ENCODE measurements at regions not wholly inside any gene's neighbourhood (a gene's known extent, or its start where the extent isn't known, plus 50 kb on each side); places are given as distances from the start of the nearest gene placed in this dataset.

DNA sequence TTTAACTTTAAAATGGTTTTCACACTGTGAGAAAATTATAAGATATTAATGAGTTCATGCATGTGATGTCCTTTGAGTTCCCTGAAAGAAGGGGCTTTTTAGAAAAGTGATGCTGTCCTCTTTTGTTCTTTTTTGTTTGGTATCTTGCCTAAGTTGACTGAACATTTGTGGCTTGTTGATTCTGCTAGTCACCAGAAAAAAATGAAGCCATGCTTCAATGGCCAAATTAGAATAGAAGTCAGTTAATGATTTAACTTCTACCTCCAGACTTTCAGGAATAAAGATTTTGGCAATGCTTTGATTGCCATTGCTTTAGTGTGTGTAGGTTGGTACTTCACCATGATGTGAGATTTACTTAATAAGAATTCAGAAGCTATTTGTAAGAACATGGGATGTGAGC is 260.6 kb upstream of the NECTIN3 start (continued):
- TF ChIP-seq, protein P1, sequence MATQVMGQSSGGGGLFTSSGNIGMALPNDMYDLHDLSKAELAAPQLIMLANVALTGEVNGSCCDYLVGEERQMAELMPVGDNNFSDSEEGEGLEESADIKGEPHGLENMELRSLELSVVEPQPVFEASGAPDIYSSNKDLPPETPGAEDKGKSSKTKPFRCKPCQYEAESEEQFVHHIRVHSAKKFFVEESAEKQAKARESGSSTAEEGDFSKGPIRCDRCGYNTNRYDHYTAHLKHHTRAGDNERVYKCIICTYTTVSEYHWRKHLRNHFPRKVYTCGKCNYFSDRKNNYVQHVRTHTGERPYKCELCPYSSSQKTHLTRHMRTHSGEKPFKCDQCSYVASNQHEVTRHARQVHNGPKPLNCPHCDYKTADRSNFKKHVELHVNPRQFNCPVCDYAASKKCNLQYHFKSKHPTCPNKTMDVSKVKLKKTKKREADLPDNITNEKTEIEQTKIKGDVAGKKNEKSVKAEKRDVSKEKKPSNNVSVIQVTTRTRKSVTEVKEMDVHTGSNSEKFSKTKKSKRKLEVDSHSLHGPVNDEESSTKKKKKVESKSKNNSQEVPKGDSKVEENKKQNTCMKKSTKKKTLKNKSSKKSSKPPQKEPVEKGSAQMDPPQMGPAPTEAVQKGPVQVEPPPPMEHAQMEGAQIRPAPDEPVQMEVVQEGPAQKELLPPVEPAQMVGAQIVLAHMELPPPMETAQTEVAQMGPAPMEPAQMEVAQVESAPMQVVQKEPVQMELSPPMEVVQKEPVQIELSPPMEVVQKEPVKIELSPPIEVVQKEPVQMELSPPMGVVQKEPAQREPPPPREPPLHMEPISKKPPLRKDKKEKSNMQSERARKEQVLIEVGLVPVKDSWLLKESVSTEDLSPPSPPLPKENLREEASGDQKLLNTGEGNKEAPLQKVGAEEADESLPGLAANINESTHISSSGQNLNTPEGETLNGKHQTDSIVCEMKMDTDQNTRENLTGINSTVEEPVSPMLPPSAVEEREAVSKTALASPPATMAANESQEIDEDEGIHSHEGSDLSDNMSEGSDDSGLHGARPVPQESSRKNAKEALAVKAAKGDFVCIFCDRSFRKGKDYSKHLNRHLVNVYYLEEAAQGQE (IDR thresholded peaks at IDR 0.05) = no peak
- peak in 1 of 2 donors; percentile 28 for TF ChIP-seq HNF4A (conservative IDR thresholded peaks at IDR 0.05)
- TF ChIP-seq MAX (IDR thresholded peaks at IDR 0.05) = no peak
- TF ChIP-seq FOXA1 (IDR thresholded peaks at IDR 0.05) = peak; percentile 68
- TF ChIP-seq HNF4G (IDR thresholded peaks at IDR 0.05) = no peak
- no peak for TF ChIP-seq GABPA (IDR thresholded peaks at IDR 0.05 in 1 of 2, conservative IDR thresholded peaks at IDR 0.05 in 1 of 2)

- H3K4me1 ChIP-seq (ENCODE audit: control insufficient read depth in 4 of 4, insufficient read depth in 4 of 4, low read length in 3 of 4) = peaks cover 0 to 3% (median 2%) of the 10 kb centered on the region in 4 donors
- no peaks in the 10 kb centered on the region for H3K9me3 ChIP-seq (ENCODE audit: control insufficient read depth in 4 of 4, low read length in 3 of 4)
- no peak for DNase-seq (ENCODE audit: low spot score)
- TF ChIP-seq ZBTB33 (IDR thresholded peaks at IDR 0.05) = no peak
- no peak for TF ChIP-seq CTCF (IDR thresholded peaks at IDR 0.05; ENCODE audit: low read depth, low read length, missing input control)
- no peak for TF ChIP-seq YY1 (IDR thresholded peaks at IDR 0.05)
- TF ChIP-seq JUND (IDR thresholded peaks at IDR 0.05) = no peak
- TF ChIP-seq HNF4A (conservative IDR thresholded peaks at IDR 0.05) = no peak
- TF ChIP-seq HNF4G (IDR thresholded peaks at IDR 0.05) = no peak
- no peak for TF ChIP-seq MAX (IDR thresholded peaks at IDR 0.05)
- no peak for TF ChIP-seq EGR1 (IDR thresholded peaks at IDR 0.05; ENCODE audit: low read depth in 2 of 2)
- no peak for TF ChIP-seq TAF1 (conservative IDR thresholded peaks at IDR 0.05)
- TF ChIP-seq SP1 (IDR thresholded peaks at IDR 0.05) = no peak
- no peak for TF ChIP-seq GABPA (IDR thresholded peaks at IDR 0.05 in 1 of 2, conservative IDR thresholded peaks at IDR 0.05 in 1 of 2)
- TF ChIP-seq FOXA1 (IDR thresholded peaks at IDR 0.05) = no peak
- TF ChIP-seq RAD21 (IDR thresholded peaks at IDR 0.05) = no peak
- TF ChIP-seq, protein P2, sequence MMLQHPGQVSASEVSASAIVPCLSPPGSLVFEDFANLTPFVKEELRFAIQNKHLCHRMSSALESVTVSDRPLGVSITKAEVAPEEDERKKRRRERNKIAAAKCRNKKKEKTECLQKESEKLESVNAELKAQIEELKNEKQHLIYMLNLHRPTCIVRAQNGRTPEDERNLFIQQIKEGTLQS (IDR thresholded peaks at IDR 0.05) = no peak
- TF ChIP-seq NR2F2 (IDR thresholded peaks at IDR 0.05) = no peak
- TF ChIP-seq RXRA (IDR thresholded peaks at IDR 0.05) = no peak
- TF ChIP-seq, protein P1 (IDR thresholded peaks at IDR 0.05) = no peak
- no peaks in the 10 kb centered on the region for H3K36me3 ChIP-seq (ENCODE audit: control insufficient read depth in 4 of 4, insufficient read depth in 3 of 4, low read depth in 1 of 4, low read length in 3 of 4)
- no peak overlapping the region for H3K4me3 ChIP-seq (ENCODE audit: low read depth in 1 of 3, low read length in 3 of 3)
- WGBS = 90% methylated on average over 2 of the region's 2 CpGs
- no peaks in the 10 kb centered on the region for H3K27me3 ChIP-seq (ENCODE audit: control insufficient read depth in 4 of 4, insufficient read depth in 4 of 4, low read length in 3 of 4)
- H3K27ac ChIP-seq (ENCODE audit: low read depth in 1 of 2, low read length in 2 of 2) = no peak overlapping the region
- no peak overlapping the region for H3K9ac ChIP-seq (ENCODE audit: low read depth in 1 of 2, low read length in 2 of 2)
Observed at GRCh38 chr3:110813541-110813940, 258.1 kb upstream of the NECTIN3 start.
